ENCODE measurements at regions not wholly inside any gene's neighbourhood (a gene's known extent, or its start where the extent isn't known, plus 50 kb on each side); places are given as distances from the start of the nearest gene placed in this dataset.
"Not testable (repeated sequence)": the region's sequence is repeated elsewhere in the genome, so short reads cannot be mapped to it uniquely, and the experiment has no call there.

DNA sequence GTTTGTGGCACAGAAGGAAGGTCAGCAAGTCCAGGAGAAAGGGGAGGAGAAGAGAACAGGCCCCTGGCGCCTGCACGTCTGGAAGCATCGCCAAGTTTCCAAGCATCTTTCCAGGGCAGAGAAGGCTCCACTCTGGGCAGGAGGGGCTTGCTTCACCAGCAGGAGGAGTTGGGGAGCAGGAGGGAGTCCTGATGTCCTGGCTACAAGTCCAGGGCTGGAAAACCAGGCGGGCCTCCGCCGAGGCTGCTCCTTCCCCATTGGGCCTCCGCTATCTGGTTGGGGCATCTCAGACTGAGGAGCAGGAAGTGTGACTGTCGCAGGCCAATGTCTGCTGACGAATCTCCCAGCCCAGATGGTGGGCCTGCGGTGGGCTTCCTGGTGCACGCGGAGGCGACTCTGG is 421.9 kb downstream of the PREX1 start:
- DNase-seq (ENCODE audit: low spot score): no peak

- no peak for DNase-seq (ENCODE audit: low spot score)
Observed at GRCh38 chr20:48404598-48404997, 423.2 kb downstream of the PREX1 start.

DNA sequence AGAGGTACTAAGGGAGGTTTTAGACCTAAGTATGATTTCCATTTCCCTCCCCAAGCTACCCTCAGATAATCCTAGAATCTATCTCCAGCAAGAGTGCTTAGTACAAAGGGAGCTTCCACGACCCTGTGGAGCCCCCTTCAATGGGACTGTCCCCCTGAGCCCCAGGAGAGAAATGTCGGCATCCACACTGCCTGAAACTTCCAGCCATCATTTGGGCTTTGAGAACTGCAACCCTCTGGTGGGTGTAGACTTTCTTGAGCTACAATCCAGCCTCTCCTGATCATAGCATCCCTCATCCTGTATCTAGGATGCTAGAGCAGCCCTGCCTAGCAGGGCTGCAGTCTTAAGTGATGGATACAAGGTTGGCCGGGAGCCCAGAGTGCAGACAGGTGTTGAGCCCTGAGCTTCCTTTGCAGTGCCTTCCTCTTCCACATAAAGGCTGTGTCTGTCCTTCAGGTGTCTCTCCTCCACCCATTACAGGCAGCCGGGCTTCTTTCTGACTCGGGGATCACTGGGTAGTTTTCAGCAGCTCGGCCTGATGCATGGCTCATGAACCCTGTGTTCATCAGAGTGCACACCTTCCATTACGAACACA is 424.5 kb downstream of the PREX1 start:
- DNase-seq (ENCODE audit: low spot score): no peak

DNA sequence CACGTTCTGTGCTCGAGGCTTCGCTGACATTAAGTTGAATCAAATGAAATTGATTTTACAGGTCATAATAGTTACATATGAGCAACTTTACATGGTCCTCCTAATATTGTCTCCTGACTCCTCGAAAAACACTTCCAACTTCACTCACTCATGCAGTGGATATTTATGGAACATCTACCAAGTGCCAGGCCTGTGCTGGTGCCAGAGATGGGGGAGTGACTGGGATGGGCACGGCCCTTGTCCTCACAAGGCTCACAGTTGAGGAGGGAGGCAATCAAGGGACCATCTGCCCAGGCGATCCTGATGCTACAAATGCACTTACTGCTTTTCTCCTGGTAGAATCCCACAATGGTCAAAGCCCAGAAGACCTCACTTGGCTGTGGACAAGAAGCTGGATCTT is 426.4 kb downstream of the PREX1 start:
- DNase-seq (ENCODE audit: low spot score): no peak

- DNase-seq (ENCODE audit: low spot score): no peak
Observed at GRCh38 chr20:48400009-48400408, 427.8 kb downstream of the PREX1 start.

- DNase-seq (ENCODE audit: low spot score): no peak
Observed at GRCh38 chr20:48398506-48399449, 429.0 kb downstream of the PREX1 start.

- not testable (repeated sequence) for DNase-seq (ENCODE audit: low spot score)
Observed at GRCh38 chr20:48396981-48397861, 430.6 kb downstream of the PREX1 start.

DNA sequence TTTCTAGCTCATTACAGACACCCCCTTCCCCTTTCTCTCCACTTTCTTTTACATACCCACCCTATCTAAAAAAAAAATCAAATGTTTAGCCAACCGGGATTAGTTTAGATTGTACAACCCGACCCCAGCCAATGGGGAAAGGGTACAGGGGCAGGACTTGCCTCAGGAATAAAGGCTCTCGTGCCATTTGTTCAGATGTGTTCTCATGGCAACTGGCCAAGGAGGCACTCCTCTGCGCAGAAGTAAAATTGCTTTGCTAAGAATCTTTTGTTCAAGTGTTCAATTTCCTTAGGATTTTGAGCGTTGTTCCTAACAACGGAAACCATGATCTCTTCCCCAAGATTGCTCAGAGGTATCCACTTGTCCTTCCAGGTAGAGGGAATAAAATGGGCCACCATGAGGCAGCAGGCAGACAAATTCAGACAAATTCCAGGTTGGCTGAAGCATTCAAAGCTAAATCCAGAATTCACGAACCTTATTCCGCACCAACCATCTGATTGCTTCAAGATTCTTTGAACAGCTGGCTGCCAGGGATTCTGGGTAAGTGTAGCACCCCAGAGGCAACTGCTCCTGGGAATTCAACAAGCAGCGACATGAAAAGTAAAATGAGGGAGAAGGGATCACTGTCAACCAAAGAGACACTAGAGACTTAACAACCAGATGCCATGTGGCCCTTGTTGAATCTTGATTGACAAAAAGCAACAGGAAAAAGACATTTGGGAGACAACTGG is 431.8 kb downstream of the PREX1 start:
- no peak for DNase-seq (ENCODE audit: low spot score)

DNA sequence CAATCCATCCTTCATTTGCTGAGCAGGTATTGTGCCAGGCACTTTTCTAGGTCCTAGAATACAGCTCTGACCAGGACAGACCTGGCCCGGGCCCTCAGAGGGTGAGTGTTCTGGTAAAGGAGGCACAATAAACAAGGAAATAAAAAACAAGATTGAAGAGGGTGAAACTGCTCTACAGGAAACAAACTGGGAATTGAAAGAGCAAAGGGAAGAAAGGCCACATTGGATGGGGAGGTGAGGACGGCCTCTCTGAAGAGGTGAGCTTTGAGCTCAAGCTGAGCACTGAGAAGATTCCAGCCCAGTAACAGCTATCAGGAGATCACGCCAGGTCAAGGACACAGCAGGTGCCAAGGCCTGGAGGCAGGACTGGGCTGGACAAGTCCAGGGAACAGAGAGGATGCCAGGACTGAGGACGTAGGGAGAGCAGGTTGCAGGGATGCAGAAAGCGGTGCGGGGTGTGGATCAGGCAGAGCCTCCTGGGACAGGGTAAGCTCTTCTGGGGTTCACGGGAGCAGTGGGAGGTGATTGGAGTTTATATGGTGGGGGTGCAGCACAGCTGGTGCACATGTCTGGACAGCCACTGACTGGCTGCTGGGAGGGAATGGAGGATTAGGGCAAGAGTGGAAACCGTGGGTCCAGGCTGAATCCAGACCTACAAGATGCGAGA is 433.3 kb downstream of the PREX1 start:
- DNase-seq (ENCODE audit: low spot score): no peak

GRCh38 chr20:48393737-48394314 is 434.0 kb downstream of the PREX1 start:
- DNase-seq (ENCODE audit: low spot score): no peak

DNA sequence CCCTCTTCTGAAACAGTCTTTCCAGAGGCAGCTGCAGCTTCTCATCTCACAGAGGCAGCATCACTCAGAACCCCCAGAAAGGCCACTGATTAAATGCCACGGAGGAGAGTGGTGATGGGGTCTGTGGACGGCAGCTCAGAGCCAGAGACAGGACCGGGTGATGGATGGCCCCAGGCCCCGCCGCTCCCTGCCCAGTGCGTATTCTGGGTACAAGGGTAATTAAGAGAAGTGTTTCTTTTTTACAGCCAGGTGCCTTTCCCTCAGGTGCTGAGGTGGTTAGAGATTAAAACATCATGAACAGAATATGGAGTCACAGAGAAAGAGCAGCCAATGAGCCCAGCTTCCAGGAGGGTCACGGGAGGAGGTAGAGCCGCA is 434.5 kb downstream of the PREX1 start:
- no peak for DNase-seq (ENCODE audit: low spot score)

GRCh38 chr20:48392407-48393310 is 435.1 kb downstream of the PREX1 start:
- no peak for DNase-seq (ENCODE audit: low spot score)

GRCh38 chr20:48390981-48391380 is 436.8 kb downstream of the PREX1 start:
- DNase-seq (ENCODE audit: low spot score): no peak

- no peak for DNase-seq (ENCODE audit: low spot score)
Observed at GRCh38 chr20:48387675-48388074, 440.1 kb downstream of the PREX1 start.

- DNase-seq (ENCODE audit: low spot score): no peak
Observed at GRCh38 chr20:48385527-48385926, 442.3 kb downstream of the PREX1 start.

GRCh38 chr20:48385114-48385513 is 442.7 kb downstream of the PREX1 start:
- DNase-seq (ENCODE audit: low spot score): no peak

DNA sequence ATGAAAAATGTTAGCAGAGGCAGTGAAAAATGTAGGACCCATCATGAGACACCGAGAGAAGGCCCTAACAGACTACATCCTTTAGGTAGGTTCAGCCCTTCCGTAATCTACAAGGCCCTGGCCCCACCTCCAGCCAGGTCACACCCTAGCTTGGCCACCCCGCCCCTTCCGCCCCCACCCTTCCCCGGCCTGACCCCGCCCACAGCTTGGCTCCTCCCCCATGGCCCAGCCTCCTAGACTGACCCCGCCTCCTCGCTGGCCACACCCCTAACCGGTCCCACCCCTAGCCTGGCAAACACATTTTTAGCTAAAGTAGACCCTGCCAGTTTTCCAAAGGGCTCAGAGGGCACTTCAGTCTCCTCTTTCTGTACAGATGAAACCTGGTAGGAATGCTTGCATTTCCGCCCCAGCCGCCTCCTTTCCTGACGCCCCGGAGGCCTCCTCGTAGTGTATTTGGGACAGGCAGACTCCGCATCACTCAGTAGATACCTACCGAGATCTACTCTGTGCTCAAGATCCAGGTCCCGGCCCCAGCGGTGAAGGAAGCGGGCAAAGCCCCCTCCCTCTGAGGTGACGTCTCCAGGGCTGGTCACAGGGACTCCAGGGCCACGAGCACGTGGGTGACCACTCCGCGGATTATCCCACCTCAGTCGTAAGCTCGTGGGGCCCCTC is 443.5 kb downstream of the PREX1 start:
- no peak for DNase-seq (ENCODE audit: low spot score)

GRCh38 chr20:48383252-48383651 is 444.5 kb downstream of the PREX1 start:
- DNase-seq (ENCODE audit: low spot score): no peak

- no peak for DNase-seq (ENCODE audit: low spot score)
Observed at GRCh38 chr20:48382304-48382703, 445.5 kb downstream of the PREX1 start.

Data from AG08396 (cell line).